DMS79 treated with DMSO at 0.1 percent for 48 hours (cell line): ENCODE measurements at regions not wholly inside any gene's neighbourhood (a gene's known extent, or its start where the extent isn't known, plus 50 kb on each side); places are given as distances from the start of the nearest gene placed in this dataset.
"Not testable (repeated sequence)": the region's sequence is repeated elsewhere in the genome, so short reads cannot be mapped to it uniquely, and the experiment has no call there.

Experiments
- DNase-seq: peaks from one replicate; lab custom pipeline; 2025; lab: John Stamatoyannopoulos, UW

- DNase-seq, result no peak
Measured at GRCh38 chr1:5634893-5635292, 357.3 kb downstream of the NPHP4 start.

DNA sequence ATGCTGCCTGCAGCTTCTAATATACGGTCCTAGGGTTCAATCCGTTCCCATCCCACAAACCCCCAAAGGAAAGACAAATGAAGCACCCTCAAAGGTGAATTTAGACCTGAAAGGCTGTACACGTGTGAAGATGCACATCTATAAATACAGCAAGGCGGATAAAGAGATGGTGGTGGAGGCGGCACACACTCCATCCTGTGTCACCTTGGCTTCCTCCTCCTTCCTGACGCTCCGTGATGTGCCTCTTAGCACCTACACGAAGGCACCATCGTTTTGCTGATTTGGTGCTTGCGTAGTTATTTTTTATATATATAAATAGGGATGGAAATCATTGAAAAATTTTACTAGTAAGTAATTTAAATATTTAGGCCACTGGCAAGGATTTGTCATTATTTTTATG, 359.4 kb downstream of the NPHP4 start:
- no peak for DNase-seq

DNA sequence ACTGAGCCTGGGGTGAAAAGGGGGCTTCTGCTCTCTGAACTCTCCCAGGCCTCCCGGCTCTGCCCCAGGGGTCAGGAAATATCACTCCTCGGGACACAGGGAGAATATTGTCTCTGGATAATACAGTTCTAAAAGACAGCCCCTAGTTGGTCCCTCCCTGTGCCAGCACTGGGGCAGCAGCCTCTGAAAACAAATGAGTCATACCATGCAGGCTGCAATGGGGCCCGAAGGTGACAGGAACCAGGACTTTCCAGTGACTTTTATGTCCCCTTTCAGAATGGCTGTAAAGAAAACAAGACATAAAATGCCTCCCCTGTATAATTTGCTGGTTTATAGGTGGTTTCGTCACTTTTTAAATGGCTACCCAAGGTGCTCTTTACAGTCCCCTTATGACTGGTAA, 360.0 kb downstream of the NPHP4 start:
- no peak for DNase-seq

DNA sequence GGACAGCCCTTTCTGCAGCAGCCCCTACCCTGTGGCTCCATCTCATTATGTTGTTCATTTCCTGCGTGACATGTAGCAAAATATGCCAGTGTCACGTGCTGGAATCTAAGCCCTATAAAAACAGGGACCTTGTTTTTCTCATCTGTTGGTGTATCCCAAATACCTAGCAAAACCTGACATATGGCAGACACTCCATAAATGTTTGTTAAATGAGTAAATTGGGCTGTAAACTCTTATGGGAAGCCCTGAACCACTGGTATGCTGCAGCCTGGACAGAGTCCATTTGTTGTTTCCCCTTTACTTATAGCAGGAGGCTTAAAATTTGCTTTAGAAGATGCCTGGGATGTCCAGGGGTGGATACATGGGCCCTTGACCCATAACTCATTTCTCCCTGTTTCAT, 363.8 kb downstream of the NPHP4 start:
- DNase-seq, result no peak

DNA sequence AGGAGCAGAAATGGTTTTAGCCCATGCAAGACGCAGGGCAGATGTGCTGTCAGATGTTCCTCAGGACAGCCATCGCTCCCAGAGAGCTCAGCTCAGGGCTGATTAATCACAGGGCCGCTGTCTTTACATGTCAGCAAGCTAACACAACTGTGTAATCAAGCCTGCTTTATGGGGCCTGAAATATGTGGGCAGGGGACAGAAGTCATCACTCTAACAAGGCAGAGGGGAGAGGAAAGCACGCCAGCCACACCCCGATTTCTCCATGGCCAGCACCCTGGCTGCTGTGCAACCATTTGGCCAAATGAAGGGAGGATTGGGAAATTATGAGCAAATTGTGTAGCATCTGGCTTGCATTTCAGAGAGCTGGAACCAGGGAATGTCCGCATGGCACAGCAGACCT, 368.8 kb downstream of the NPHP4 start:
- DNase-seq, result no peak

DNA sequence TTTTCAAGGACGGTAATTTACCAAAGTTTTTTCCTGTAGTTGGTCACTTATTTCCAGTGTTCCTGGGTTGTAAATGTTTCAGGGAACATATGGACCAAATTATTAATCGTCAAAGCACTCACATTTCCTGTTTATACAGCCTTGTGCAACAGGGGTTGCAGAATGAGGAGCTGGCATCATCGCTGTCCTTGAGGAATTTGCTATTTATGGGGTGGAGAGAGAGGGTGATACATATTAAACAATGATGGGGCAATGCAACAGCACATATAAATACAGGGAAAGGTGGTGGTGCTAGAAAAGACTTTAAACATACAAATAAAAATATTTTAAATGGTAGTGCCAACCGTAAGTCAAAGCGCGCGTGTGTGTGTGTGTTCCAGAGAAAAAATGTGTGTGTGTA, 369.8 kb downstream of the NPHP4 start:
- no peak for DNase-seq

GRCh38 chr1:5621692-5622091, 370.5 kb downstream of the NPHP4 start:
- DNase-seq, result no peak

- DNase-seq, result peak; percentile 33
Measured at GRCh38 chr1:5620997-5621396, 371.2 kb downstream of the NPHP4 start.

- DNase-seq, result no peak
Measured at GRCh38 chr1:5620418-5620817, 371.8 kb downstream of the NPHP4 start.

GRCh38 chr1:5619469-5619868, 372.8 kb downstream of the NPHP4 start:
- DNase-seq, result no peak

- no peak for DNase-seq
Measured at GRCh38 chr1:5617546-5617945, 374.7 kb downstream of the NPHP4 start.

DNA sequence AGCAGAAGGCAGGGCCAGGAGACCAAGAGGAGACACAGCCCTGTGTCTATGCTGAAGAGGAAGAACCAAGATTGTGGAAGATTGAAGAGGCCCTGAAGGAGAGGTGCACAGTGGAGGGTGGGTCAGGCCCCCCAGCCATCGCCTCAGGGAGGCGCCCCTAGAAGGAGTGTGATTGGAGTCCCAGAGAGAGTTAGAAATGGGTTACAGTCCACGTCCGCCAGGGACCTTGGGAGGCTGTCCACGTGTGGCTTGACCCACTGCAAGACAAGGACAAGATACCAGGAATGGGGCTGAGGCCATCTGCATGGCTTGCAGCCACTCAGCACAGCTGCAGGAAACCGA, 375.1 kb downstream of the NPHP4 start:
- DNase-seq, result no peak

GRCh38 chr1:5616366-5617178, 375.7 kb downstream of the NPHP4 start:
- no peak for DNase-seq

DNA sequence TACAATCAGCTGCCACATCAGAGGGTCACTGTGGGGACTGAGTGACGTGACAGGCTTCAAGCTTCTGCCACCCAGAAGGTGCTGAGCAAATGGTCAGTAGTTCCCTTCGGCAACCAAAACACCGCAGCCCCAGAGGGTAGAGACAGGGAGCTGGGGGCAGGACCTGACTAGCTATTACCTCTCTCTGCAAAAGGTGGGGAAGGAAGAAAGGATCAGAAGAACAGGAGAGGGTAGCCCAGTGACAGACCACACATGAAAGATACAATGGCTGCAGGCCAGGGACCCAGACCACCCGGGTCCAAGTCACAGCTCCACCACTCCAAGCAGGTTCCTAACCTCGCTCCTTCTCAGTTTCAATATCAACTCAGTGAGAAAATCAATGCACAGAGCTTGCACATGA, 377.1 kb downstream of the NPHP4 start:
- no peak for DNase-seq

DNA sequence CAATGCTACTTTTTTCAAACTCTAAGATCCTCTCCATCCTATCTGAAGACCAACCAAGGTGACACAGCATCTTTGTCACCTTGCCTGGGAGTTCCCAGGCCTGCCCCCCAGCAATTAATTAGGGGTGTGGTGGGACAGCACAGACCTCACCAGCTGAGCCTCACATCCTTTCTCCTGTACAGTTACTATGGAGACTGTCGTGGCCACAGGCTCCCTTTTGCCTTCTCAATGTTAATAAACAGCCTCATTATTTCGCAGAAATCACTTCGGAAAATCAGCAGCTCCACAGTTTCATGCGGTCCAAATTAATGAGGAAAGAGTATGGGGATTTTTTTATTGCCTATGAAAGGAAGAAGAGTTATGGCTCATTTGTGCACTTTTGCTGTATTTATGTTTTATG, 378.3 kb downstream of the NPHP4 start:
- no peak for DNase-seq

DNA sequence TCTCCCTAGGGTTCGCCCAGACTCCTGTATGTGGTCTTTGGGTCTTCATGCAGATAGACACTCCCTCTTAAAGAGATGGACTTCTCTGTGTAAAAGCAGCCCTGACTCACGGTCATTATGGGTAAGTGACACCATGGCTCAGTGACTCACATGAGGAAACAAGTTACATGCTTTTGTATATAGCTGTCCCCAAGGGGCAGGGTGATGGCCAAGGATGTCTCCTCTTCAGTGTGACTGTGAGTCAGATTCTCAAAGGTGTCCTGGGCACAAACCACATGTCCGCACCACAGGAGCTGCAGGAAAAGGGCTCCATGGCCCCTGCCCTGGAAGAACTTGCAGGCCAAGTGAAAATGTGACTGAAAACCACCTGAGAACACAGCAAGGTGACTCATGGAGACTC, 380.4 kb downstream of the NPHP4 start:
- no peak for DNase-seq

GRCh38 chr1:5611431-5611830, 380.8 kb downstream of the NPHP4 start:
- DNase-seq, result no peak

GRCh38 chr1:5610432-5610831, 381.8 kb downstream of the NPHP4 start:
- no peak for DNase-seq

GRCh38 chr1:5603353-5604104, 388.7 kb downstream of the NPHP4 start:
- no peak for DNase-seq

GRCh38 chr1:5602718-5603117, 389.5 kb downstream of the NPHP4 start:
- not testable (repeated sequence) for DNase-seq

GRCh38 chr1:5601516-5601915, 390.7 kb downstream of the NPHP4 start:
- DNase-seq, result no peak

- DNase-seq, result no peak
Measured at GRCh38 chr1:5599541-5599940, 392.7 kb downstream of the NPHP4 start.

DNA sequence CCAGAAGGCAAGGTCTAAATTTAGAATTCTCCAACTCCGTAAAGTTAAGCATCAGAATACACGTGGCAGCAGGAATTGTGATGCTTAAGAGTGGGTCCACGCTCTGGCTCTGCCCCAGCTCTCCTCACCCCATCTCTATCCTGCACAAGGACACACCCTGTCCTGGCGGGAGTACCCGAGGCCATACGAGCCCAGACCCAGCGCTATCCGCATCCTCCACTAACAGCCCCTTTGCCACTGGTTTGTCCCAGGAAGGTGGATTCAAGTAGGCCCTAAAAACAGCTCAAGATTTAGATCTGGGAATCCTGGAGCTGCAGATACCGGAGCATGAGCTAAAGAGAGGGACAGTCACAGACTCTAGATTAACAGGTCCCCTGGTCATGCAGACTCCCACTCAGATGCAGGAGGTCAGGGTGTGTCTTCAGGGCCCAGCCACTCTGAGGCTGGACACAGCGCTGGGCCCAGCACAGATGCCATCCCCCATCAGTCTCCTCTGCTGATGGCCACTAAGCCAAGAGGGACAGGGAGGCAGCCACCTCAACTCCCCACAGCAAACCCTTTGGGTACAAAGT, 393.3 kb downstream of the NPHP4 start:
- DNase-seq, result no peak
